MM.1S (cell line): ENCODE measurements at regions not wholly inside any gene's neighbourhood (a gene's known extent, or its start where the extent isn't known, plus 50 kb on each side); places are given as distances from the start of the nearest gene placed in this dataset.

Experiments used
- DNase-seq: peaks from one replicate; pipeline ENCODE4 v3.0.0-alpha.2; 2015
- H2AFZ ChIP-seq: fragments of 300-600 bp; sonication (generic); 2 replicates; pipeline ENCODE4 v1.6.0; 2016; ENCODE audit warnings: antibody characterized with exemption, low read length
- H3F3A ChIP-seq: fragments of 300-600 bp; sonication (generic); 2 replicates; pipeline ENCODE4 v1.6.1; 2016; ENCODE audit warnings: mild to moderate bottlenecking, antibody characterized with exemption, low read length, moderate library complexity, mixed read lengths; ENCODE audit not compliant: insufficient read depth
- H3K27ac ChIP-seq: fragments of 300-600 bp; sonication (generic); 2 replicates; pipeline ENCODE4 v1.5.1; 2016; ENCODE audit warnings: mild to moderate bottlenecking, low read length
- H3K27me3 ChIP-seq: fragments of 300-600 bp; sonication (generic); replicated peaks from 2 replicates; pipeline ENCODE4 v1.6.0; 2016; ENCODE audit warnings: low read length; ENCODE audit not compliant: insufficient read depth
- H3K36me3 ChIP-seq: fragments of 300-600 bp; sonication (generic); replicated peaks from 2 replicates; pipeline ENCODE4 v1.6.1; 2016; ENCODE audit warnings: mild to moderate bottlenecking, low read length, mixed read lengths; ENCODE audit not compliant: insufficient read depth
- H3K4me1 ChIP-seq: fragments of 300-600 bp; sonication (generic); 2 replicates; pipeline ENCODE4 v1.6.1; 2016; ENCODE audit warnings: low read length, mixed read lengths
- H3K4me2 ChIP-seq: fragments of 300-600 bp; sonication (generic); 2 replicates; pipeline ENCODE4 v1.6.0; 2016; ENCODE audit warnings: low read depth, low read length
- H3K4me3 ChIP-seq: fragments of 300-600 bp; sonication (generic); 2 replicates; pipeline ENCODE4 v1.5.1; 2016; ENCODE audit warnings: low read length, mixed read lengths
- H3K79me2 ChIP-seq: fragments of 300-600 bp; sonication (generic); 2 replicates; pipeline ENCODE4 v1.6.1; 2016; ENCODE audit warnings: mixed run types, low read length, mixed read lengths
- H3K9ac ChIP-seq: fragments of 300-600 bp; sonication (generic); 2 replicates; pipeline ENCODE4 v1.6.1; 2016; ENCODE audit warnings: low read length, mixed read lengths
- H3K9me2 ChIP-seq: fragments of 300-600 bp; sonication (generic); replicated peaks from 2 replicates; pipeline ENCODE4 v1.6.1; 2016; ENCODE audit warnings: mild to moderate bottlenecking, low read length, mixed read lengths; ENCODE audit not compliant: insufficient read depth
- H3K9me3 ChIP-seq: fragments of 300-600 bp; sonication (generic); replicated peaks from 2 replicates; pipeline ENCODE4 v1.6.1; 2016; ENCODE audit warnings: mild to moderate bottlenecking, low read length, mixed read lengths; ENCODE audit not compliant: insufficient read depth
- H4K20me1 ChIP-seq: fragments of 300-600 bp; sonication (generic); 2 replicates; pipeline ENCODE4 v1.6.1; 2016; ENCODE audit warnings: mild to moderate bottlenecking, low read length, moderate library complexity, mixed read lengths; ENCODE audit not compliant: insufficient read depth
- EZH2 ChIP-seq: fragments of 300-600 bp; sonication (generic); optimal IDR thresholded peaks from 2 replicates; pipeline ENCODE3; 2017; ENCODE audit warnings: low read depth, mild to moderate bottlenecking, antibody characterized with exemption, low read length, mixed read lengths
- EZH2phosphoT487 ChIP-seq: fragments of 300-600 bp; sonication (generic); IDR thresholded peaks from 2 replicates; pipeline ENCODE4 v1.6.1; 2018; ENCODE audit warnings: antibody characterized with exemption, low read length
- TF ChIP-seq, protein P1 (sequence below): fragments of 300-600 bp; sonication (generic); IDR thresholded peaks from 2 replicates; pipeline ENCODE4 v1.5.1; 2016; ENCODE audit warnings: antibody characterized with exemption, low read length, mixed read lengths

DNA sequence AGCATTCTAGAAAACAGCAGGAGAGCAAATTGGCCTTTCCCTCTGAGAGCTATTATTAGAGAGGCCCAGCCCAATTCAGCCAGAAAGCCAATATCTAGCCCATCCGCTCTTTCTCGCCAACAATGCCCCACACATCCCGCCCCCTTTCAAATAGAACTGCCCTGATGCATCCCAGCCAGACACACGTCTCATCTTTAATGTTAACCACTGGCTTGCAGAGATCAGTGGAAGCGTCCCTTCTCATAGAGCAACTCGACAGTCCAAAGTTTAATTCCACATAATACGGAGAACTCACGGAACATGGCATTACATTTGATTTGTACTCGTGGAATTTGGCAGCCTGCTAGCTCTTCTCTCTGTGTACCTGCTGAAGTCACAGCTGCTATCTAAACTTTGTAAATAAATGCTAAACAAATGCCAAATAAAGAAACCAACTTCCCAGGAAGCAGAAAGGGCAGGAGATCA, 304.4 kb downstream of the DHX15 start:
- H3K9me3 ChIP-seq = no peaks in the 10 kb centered on the region
- H3F3A ChIP-seq = no peaks in the 10 kb centered on the region
- H3K4me2 ChIP-seq = no peak overlapping the region
- H3K27ac ChIP-seq = no peak overlapping the region
- H3K27me3 ChIP-seq = no peaks in the 10 kb centered on the region
- no peak for TF ChIP-seq EZH2phosphoT487
- TF ChIP-seq, protein P1, sequence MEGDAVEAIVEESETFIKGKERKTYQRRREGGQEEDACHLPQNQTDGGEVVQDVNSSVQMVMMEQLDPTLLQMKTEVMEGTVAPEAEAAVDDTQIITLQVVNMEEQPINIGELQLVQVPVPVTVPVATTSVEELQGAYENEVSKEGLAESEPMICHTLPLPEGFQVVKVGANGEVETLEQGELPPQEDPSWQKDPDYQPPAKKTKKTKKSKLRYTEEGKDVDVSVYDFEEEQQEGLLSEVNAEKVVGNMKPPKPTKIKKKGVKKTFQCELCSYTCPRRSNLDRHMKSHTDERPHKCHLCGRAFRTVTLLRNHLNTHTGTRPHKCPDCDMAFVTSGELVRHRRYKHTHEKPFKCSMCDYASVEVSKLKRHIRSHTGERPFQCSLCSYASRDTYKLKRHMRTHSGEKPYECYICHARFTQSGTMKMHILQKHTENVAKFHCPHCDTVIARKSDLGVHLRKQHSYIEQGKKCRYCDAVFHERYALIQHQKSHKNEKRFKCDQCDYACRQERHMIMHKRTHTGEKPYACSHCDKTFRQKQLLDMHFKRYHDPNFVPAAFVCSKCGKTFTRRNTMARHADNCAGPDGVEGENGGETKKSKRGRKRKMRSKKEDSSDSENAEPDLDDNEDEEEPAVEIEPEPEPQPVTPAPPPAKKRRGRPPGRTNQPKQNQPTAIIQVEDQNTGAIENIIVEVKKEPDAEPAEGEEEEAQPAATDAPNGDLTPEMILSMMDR = no peak
- TF ChIP-seq EZH2 = no peak
- no peaks in the 10 kb centered on the region for H3K79me2 ChIP-seq
- no peaks in the 10 kb centered on the region for H4K20me1 ChIP-seq
- no peaks in the 10 kb centered on the region for H3K4me1 ChIP-seq
- no peak overlapping the region for H3K4me3 ChIP-seq
- no peaks in the 10 kb centered on the region for H3K36me3 ChIP-seq
- no peak overlapping the region for H2AFZ ChIP-seq
- no peak for DNase-seq
- no peak overlapping the region for H3K9ac ChIP-seq
- H3K9me2 ChIP-seq = no peaks in the 10 kb centered on the region

DNA sequence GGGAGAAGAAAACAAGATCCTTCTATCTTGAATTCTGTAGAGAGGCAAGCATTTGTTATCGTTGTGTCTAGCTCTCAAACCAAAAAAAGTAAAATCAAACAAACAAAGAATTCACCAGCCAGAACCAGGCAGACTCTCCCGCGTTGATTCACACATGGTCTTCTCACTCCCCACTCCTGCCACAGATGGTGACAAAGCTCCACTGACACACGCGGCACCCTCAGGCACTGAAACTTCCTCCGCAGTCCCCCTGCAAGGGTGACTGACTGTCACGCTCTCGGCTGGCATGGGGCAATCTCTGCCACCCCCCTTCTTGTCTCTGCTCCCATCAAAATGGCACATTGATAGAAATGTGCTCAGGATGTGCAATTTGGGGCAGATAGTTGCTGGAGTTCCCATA, 304.9 kb downstream of the DHX15 start:
- Histone ChIP-seq H4K20me1 (no peaks in the 10 kb centered on the region), H3K9me2 (no peaks in the 10 kb centered on the region), H3K79me2 (no peaks in the 10 kb centered on the region), H3K9me3 (no peaks in the 10 kb centered on the region), H2AFZ (no peak overlapping the region), H3F3A (no peaks in the 10 kb centered on the region), H3K4me1 (no peaks in the 10 kb centered on the region), H3K4me3 (no peak overlapping the region), H3K27ac (no peak overlapping the region), H3K27me3 (no peaks in the 10 kb centered on the region), H3K36me3 (no peaks in the 10 kb centered on the region), H3K4me2 (no peak overlapping the region), H3K9ac (no peak overlapping the region)
- DNase-seq = no peak
- TF ChIP-seq EZH2 (no peak), EZH2phosphoT487 (no peak)
- TF ChIP-seq, protein P1 = no peak

DNA sequence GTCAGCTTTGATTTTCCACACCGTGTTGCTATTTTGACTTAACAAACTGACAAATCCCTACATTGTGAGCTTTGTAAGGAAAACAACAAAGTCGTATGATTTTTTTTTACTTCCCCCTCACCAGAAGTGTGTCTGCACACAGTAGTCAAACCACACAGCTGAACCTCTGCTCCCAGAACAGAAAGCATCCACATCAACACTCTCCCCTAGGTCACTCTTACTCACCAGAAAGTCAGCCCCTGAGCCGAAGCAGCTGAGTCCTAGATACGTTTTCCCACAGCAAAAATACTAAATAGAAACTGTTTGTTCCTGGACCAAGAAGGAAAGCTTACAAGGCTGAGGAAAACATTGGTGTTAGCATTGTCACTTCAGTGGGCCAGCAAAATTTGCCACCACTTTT, 305.7 kb downstream of the DHX15 start:
- TF ChIP-seq, protein P1 = no peak
- no peak for TF ChIP-seq EZH2phosphoT487
- no peak for TF ChIP-seq EZH2
- Histone ChIP-seq H3K36me3 (no peaks in the 10 kb centered on the region), H3K79me2 (no peaks in the 10 kb centered on the region), H4K20me1 (no peaks in the 10 kb centered on the region), H3K27ac (no peak overlapping the region), H3K9me2 (no peaks in the 10 kb centered on the region), H3K27me3 (no peaks in the 10 kb centered on the region), H3F3A (no peaks in the 10 kb centered on the region), H3K4me1 (no peaks in the 10 kb centered on the region), H3K9ac (no peak overlapping the region), H2AFZ (no peak overlapping the region), H3K4me3 (no peak overlapping the region), H3K4me2 (no peak overlapping the region), H3K9me3 (no peaks in the 10 kb centered on the region)
- no peak for DNase-seq
